Breast epithelium (tissue), 4 donors: ENCODE measurements at regions not wholly inside any gene's neighbourhood (a gene's known extent, or its start where the extent isn't known, plus 50 kb on each side); places are given as distances from the start of the nearest gene placed in this dataset.
"Not testable (repeated sequence)": the region's sequence is repeated elsewhere in the genome, so short reads cannot be mapped to it uniquely, and the experiment has no call there.

Experiments used
- DNase-seq, 2 donors: peaks; one replicate each; pipeline ENCODE4 v3.0.0-alpha.2; 2019; ENCODE audit warnings: low spot score in 2 of 2
- H3K27ac ChIP-seq, 2 donors: fragments of 200-600 bp; sonication (generic) in 1 of 2; one replicate each; pipeline ENCODE4 v1.5.1; 2016 to 2019; ENCODE audit warnings: mild to moderate bottlenecking in 1 of 2
- H3K27me3 ChIP-seq, 2 donors: fragments of 200-600 bp; sonication (generic) in 1 of 2; one replicate each; pipeline versions ENCODE4 v1.5.1 to v1.6.0; 2017 to 2019; ENCODE audit warnings: control low read depth in 1 of 2, mild to moderate bottlenecking in 1 of 2
- H3K36me3 ChIP-seq: fragments of 200-600 bp; one replicate; pipeline ENCODE4 v1.5.1; 2019
- H3K4me1 ChIP-seq, 2 donors: fragments of 200-600 bp; sonication (generic); one replicate each; pipeline ENCODE4 v1.5.1; 2016 to 2019; ENCODE audit warnings: control low read depth in 1 of 2
- H3K4me3 ChIP-seq, 3 donors: fragments of 200-600 bp; sonication (generic); 1 replicate in 2 of 3; 2 replicates in 1 of 3; pipeline ENCODE4 v1.5.1; 2016 to 2019; ENCODE audit warnings: mild to moderate bottlenecking in 3 of 3, moderate library complexity in 2 of 3
- H3K9me3 ChIP-seq, 2 donors: fragments of 200-600 bp; sonication (generic) in 1 of 2; one replicate each; pipeline ENCODE4 v1.5.1; 2016 to 2019; ENCODE audit warnings: control low read depth in 1 of 2
- POLR2A ChIP-seq: fragments of 450-650 bp; IDR thresholded peaks from one replicate; pipeline ENCODE4 v1.6.1; 2016; ENCODE audit warnings: antibody characterized with exemption, mild to moderate bottlenecking, moderate library complexity
- POLR2AphosphoS5 ChIP-seq, 3 donors: sonication (generic); formaldehyde crosslinking; IDR thresholded peaks; one replicate each; pipeline ENCODE4 v1.6.1; 2017; ENCODE audit warnings: antibody characterized with exemption in 3 of 3
- intact Hi-C: fragments of 100-400 bp; cut with DNase I; formaldehyde crosslinking; loops from one replicate; pipeline ENCODE4 v1.15.1; 2023; ENCODE audit warnings: low total_unique reads
- TF ChIP-seq, protein P1 (sequence below), 3 donors: fragments of 450-650 bp; IDR thresholded peaks; one replicate each; pipeline ENCODE4 v1.5.1; 2016 to 2017; ENCODE audit warnings: antibody characterized with exemption in 3 of 3, mild to moderate bottlenecking in 3 of 3, moderate library complexity in 3 of 3

DNA sequence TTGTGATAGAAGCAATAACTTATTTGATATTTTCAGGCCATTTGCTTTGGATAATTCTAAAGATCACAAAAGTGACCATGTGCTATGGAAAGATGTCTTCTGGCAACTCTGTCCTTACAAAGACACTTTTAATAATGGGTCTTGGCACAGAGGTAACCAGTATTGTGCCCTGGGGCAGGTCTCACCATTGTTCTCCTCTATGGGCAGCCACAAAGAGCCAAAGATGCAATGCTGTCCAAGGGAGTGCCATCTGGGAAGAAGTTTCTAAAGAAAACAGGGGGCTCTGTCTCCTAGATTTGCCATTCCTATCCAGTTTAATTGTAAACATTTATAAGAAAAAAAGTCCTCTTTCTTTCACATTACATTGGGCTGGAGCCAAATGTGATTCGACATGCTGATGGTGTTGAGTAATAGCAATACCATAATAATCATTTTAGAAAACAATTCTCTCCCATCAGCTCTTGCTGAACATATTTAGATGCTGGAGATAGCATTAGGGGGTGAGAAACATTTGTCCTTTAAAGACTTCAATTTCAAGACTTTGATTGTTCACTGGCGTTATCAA, 179.9 kb downstream of the KIT start:
- TF ChIP-seq, protein P1, sequence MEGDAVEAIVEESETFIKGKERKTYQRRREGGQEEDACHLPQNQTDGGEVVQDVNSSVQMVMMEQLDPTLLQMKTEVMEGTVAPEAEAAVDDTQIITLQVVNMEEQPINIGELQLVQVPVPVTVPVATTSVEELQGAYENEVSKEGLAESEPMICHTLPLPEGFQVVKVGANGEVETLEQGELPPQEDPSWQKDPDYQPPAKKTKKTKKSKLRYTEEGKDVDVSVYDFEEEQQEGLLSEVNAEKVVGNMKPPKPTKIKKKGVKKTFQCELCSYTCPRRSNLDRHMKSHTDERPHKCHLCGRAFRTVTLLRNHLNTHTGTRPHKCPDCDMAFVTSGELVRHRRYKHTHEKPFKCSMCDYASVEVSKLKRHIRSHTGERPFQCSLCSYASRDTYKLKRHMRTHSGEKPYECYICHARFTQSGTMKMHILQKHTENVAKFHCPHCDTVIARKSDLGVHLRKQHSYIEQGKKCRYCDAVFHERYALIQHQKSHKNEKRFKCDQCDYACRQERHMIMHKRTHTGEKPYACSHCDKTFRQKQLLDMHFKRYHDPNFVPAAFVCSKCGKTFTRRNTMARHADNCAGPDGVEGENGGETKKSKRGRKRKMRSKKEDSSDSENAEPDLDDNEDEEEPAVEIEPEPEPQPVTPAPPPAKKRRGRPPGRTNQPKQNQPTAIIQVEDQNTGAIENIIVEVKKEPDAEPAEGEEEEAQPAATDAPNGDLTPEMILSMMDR (IDR thresholded peaks at IDR 0.05): no peak
- TF ChIP-seq POLR2A (no peak), POLR2AphosphoS5 (IDR thresholded peaks at IDR 0.05) (no peak)
- peak overlapping the region; percentile 47 to 48 for H3K27ac ChIP-seq
- H3K4me1 ChIP-seq: no peaks in the 10 kb centered on the region
- no peak overlapping the region for H3K4me3 ChIP-seq
- intact Hi-C loops: no loop called here
- no peaks in the 10 kb centered on the region for H3K36me3 ChIP-seq
- H3K27me3 ChIP-seq: no peaks in the 10 kb centered on the region
- DNase-seq: peak in 1 of 2 donors; percentile 81
- no peaks in the 10 kb centered on the region for H3K9me3 ChIP-seq

DNA sequence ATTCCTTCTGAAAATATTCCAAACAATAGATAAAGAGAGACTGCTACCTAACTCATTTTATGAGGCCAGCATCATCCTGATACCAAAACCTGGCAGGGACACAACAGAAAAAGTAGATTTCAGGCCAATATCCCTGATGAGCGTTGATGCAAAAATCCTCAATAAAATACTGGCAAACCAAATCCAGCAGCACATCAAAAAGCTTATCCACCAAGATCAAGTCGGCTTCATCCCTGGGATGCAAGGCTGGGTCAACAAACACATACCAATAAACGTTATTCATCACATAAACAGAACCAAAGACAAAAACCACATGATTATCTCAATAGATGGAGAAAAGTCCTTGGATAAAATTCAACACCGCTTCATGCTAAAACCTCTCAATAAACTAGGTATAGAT, 170.6 kb downstream of the KIT start:
- H3K4me1 ChIP-seq, H3K4me3 ChIP-seq, H3K27me3 ChIP-seq, H3K27ac ChIP-seq, H3K9me3 ChIP-seq, intact Hi-C loops, DNase-seq, H3K36me3 ChIP-seq: not testable (repeated sequence)

DNA sequence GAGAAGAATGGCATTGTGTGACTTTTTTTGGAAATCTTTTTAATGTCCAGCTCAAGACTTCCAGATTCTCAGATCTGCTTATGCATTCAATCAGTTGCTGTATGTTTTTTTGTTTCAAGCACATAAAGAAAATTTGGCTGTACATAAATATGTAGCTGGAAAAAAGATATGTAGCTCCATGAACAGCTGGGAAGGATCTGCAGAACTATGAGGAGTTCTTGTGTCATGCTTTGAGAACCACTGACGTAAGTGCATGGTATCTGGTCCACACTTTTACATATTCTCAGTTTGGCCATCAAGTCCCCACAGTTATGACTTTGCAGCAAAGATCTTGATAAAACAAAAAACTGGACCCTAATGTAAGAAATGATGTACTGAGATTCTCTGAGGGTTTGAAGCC, 165.9 kb downstream of the KIT start:
- TF ChIP-seq POLR2AphosphoS5 (IDR thresholded peaks at IDR 0.05) (no peak), POLR2A (no peak)
- TF ChIP-seq, protein P1 (IDR thresholded peaks at IDR 0.05): no peak

DNA sequence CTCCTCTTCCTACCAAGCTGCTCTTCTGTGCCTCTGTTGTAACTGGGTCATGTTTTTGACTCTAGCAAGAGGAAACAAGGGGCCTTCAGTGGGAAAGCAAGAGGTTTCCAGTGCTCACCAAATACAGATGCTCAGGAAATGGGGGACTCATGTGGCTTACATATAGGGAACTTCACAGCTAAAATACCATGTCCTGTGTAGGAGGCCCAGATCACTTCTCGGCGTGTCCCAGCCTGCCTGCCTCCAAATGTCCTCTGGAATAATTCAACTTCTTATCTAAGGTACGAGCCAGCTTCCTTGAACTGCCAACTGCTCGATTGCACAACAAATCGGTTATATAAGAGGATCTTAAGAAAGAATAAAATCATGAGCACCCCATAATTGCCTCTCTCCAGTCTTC, 161.3 kb downstream of the KIT start:
- no peak for DNase-seq
- intact Hi-C loops: no loop called here
- TF ChIP-seq, protein P1 (IDR thresholded peaks at IDR 0.05): no peak
- no peak for TF ChIP-seq POLR2AphosphoS5 (IDR thresholded peaks at IDR 0.05)
- no peaks in the 10 kb centered on the region for H3K4me1 ChIP-seq
- no peak overlapping the region for H3K4me3 ChIP-seq
- no peaks in the 10 kb centered on the region for H3K36me3 ChIP-seq
- H3K27ac ChIP-seq: no peak overlapping the region
- no peaks in the 10 kb centered on the region for H3K27me3 ChIP-seq
- H3K9me3 ChIP-seq: no peaks in the 10 kb centered on the region

More for the DNA sequence above, 165.9 kb downstream of the KIT start:
- no peaks in the 10 kb centered on the region for H3K9me3 ChIP-seq
- intact Hi-C loops: no loop called here
- no peak for DNase-seq
- H3K4me3 ChIP-seq: no peak overlapping the region
- no peaks in the 10 kb centered on the region for H3K4me1 ChIP-seq
- H3K36me3 ChIP-seq: no peaks in the 10 kb centered on the region
- no peaks in the 10 kb centered on the region for H3K27me3 ChIP-seq
- H3K27ac ChIP-seq: no peak overlapping the region

DNA sequence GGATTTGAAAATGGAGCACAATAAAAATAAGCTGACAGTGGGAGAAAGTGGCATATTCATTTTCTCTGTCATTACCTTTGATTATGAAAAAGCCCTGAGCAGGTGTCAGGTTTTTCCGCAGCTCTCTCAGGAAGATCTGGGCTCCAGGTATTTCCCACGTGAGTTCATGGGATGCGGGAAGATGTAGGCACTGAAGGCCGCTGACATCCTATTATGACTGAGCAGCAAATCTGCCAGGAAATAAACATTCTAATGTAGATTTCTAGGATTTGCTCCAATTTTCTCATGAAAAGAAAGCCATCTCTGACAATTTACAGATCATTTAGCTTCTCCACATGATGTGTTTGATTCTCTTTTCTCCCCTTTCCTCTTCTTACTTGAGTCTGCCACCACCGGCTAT, 160.7 kb downstream of the KIT start:
- no peaks in the 10 kb centered on the region for H3K9me3 ChIP-seq
- no peaks in the 10 kb centered on the region for H3K36me3 ChIP-seq
- intact Hi-C loops: no loop called here
- H3K27me3 ChIP-seq: no peaks in the 10 kb centered on the region
- H3K27ac ChIP-seq: no peak overlapping the region
- no peaks in the 10 kb centered on the region for H3K4me1 ChIP-seq
- DNase-seq: no peak
- H3K4me3 ChIP-seq: no peak overlapping the region
- TF ChIP-seq POLR2A (no peak), POLR2AphosphoS5 (IDR thresholded peaks at IDR 0.05) (no peak)
- TF ChIP-seq, protein P1 (IDR thresholded peaks at IDR 0.05): no peak

DNA sequence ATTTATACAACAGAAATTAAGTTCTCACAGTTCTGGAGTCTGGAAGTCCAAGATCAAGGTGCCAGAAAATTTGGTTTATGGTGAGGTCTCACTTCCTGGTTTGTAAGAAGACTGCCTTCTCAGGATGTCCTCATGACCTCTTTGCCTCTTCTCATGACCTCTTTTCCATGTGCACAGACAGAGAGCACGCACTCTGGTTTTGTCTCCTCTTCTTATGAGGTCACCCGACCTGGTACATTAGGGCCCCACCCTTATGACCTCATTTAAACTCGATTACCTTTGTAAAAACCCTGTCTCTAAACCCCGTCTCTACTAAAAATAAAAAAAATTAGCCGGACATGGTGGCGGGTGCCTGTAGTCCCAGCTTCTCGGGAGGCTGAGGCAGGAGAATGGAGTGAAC, 155.9 kb downstream of the KIT start:
- TF ChIP-seq POLR2AphosphoS5 (IDR thresholded peaks at IDR 0.05): no peak
- no peak for TF ChIP-seq POLR2A
- TF ChIP-seq, protein P1 (IDR thresholded peaks at IDR 0.05): no peak
- Histone ChIP-seq H3K9me3 (no peaks in the 10 kb centered on the region), H3K27ac (no peak overlapping the region), H3K4me3 (no peak overlapping the region), H3K4me1 (no peaks in the 10 kb centered on the region), H3K27me3 (no peaks in the 10 kb centered on the region), H3K36me3 (no peaks in the 10 kb centered on the region)
- no peak for DNase-seq
- intact Hi-C loops: no loop called here
